Gastrocnemius medialis (tissue), 4 donors: ENCODE measurements at regions not wholly inside any gene's neighbourhood (a gene's known extent, or its start where the extent isn't known, plus 50 kb on each side); places are given as distances from the start of the nearest gene placed in this dataset.

ENCODE experiments used
- POLR2A ChIP-seq, 2 donors: fragments of 450-650 bp; IDR thresholded peaks; one replicate each; pipeline ENCODE4 v1.6.1; 2017; ENCODE audit warnings: antibody characterized with exemption in 2 of 2, mild to moderate bottlenecking in 2 of 2, moderate library complexity in 2 of 2
- TF ChIP-seq, protein P1 (sequence below), 5 experiments: fragments of 450-650 bp in 3 of 5; fragments of 200-600 bp in 2 of 5; sonication (generic) in 2 of 5; IDR thresholded peaks in 4 of 5; conservative IDR thresholded peaks in 1 of 5; 1 replicate in 4 of 5; 2 replicates in 1 of 5; pipeline ENCODE4 v1.5.1; 2016 to 2019; ENCODE audit warnings: antibody characterized with exemption in 5 of 5, mild to moderate bottlenecking in 3 of 5, moderate library complexity in 3 of 5

DNA sequence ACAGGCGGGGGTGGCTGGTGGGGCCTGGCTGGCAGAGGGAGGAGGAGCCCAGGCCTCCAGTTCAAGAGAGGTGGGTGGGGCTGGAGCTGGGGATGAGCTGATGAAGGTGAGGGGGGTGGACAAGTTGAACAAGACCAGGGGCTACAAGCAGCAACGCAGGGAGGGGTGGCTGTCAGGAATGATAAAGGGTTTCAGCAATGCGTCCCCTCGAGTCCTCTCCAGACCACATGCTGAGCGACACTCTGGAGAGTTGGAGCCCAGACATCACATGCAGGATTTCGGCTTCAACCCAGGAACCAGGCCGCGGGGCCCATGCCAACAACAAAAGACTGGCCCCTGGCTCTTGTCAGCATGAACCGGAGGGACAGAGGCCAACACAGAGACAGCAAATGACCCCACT is 480.3 kb downstream of the BRD1 start:
- TF ChIP-seq, protein P1, sequence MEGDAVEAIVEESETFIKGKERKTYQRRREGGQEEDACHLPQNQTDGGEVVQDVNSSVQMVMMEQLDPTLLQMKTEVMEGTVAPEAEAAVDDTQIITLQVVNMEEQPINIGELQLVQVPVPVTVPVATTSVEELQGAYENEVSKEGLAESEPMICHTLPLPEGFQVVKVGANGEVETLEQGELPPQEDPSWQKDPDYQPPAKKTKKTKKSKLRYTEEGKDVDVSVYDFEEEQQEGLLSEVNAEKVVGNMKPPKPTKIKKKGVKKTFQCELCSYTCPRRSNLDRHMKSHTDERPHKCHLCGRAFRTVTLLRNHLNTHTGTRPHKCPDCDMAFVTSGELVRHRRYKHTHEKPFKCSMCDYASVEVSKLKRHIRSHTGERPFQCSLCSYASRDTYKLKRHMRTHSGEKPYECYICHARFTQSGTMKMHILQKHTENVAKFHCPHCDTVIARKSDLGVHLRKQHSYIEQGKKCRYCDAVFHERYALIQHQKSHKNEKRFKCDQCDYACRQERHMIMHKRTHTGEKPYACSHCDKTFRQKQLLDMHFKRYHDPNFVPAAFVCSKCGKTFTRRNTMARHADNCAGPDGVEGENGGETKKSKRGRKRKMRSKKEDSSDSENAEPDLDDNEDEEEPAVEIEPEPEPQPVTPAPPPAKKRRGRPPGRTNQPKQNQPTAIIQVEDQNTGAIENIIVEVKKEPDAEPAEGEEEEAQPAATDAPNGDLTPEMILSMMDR (IDR thresholded peaks at IDR 0.05 in 4 of 5, conservative IDR thresholded peaks at IDR 0.05 in 1 of 5), result no peak
- TF ChIP-seq POLR2A (IDR thresholded peaks at IDR 0.05), result no peak
